SK-N-SH treated with all-trans-retinoic acid at 6 μM for 48 hours (cell line): ENCODE measurements at regions not wholly inside any gene's neighbourhood (a gene's known extent, or its start where the extent isn't known, plus 50 kb on each side); places are given as distances from the start of the nearest gene placed in this dataset.

Experiments used
- ISL1 ChIP-seq: fragments of 250-450 bp; sonication (Bioruptor Pico); IDR thresholded peaks from 2 replicates; pipeline ENCODE4 v2.1.2; 2022; ENCODE audit warnings: mild to moderate bottlenecking, moderate library complexity
- PPARA ChIP-seq: fragments of 250-450 bp; sonication (Bioruptor Pico); IDR thresholded peaks from 2 replicates; pipeline ENCODE4 v1.5.0; 2020; ENCODE audit warnings: mild to moderate bottlenecking, borderline replicate concordance
- RARB ChIP-seq: fragments of 250-450 bp; sonication (Bioruptor Pico); IDR thresholded peaks from 2 replicates; pipeline ENCODE4 v1.8.0; 2021; ENCODE audit warnings: mild to moderate bottlenecking, moderate library complexity
- TCF4 ChIP-seq: fragments of 250-450 bp; sonication (Bioruptor Pico); IDR thresholded peaks from 2 replicates; pipeline ENCODE4 v1.8.0; 2021; ENCODE audit warnings: mild to moderate bottlenecking, moderate library complexity, borderline replicate concordance
- TSHZ2 ChIP-seq: fragments of 250-450 bp; sonication (Bioruptor Pico); IDR thresholded peaks from 2 replicates; pipeline ENCODE4 v1.5.0; 2020; ENCODE audit warnings: mild to moderate bottlenecking, moderate library complexity
- ZNF70 ChIP-seq: fragments of 450-650 bp; formaldehyde crosslinking; IDR thresholded peaks from 2 replicates; pipeline ENCODE4 v1.5.0; 2020; ENCODE audit warnings: mild to moderate bottlenecking, moderate library complexity
- TF ChIP-seq, protein P1 (sequence below): fragments of 250-450 bp; sonication (Bioruptor Pico); IDR thresholded peaks from 2 replicates; pipeline ENCODE4 v1.8.0; 2020; ENCODE audit warnings: mild to moderate bottlenecking, moderate library complexity, borderline replicate concordance

DNA sequence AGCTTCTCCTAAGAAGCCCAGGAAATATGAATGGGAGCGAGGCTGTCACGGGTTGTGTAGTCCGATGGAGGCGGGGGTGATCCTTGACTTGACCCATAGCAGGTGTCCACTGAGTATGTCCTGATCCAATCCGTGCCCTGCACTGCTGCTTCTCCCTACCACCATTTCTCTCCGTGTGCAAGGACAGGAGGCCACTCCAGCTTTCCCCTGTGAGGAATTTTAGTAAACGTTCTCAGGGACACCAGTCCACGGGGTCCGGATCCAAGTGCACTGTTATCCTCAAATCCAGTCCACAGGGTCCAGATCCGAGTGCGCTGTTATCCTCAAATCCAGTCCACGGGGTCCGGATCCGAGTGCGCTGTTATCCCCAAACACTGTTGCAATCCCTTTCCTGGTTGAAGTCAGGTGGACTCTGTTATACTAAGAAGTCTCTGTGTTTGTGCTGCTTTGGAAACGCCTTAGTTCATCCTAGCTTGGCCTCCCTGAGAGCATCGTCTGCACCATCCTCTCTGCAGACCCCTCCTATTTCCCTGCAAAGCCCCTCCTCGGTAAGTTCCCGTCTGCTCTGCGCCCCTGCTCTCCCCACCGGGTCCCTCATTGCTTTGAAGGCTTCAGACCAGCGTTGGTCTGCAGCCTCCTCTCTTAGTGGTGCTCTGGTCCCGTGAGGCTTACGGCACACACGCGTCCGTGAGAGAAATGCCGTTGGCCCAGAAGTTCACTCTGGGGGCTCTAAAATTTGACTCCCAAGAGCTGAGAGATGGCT is 303.5 kb downstream of the TEX29 start:
- no peak for TF ChIP-seq ISL1 (CRISPR knock-in tag)
- no peak for TF ChIP-seq TSHZ2
- TF ChIP-seq RARB (CRISPR knock-in tag) = no peak
- no peak for TF ChIP-seq ZNF70 (CRISPR knock-in tag)
- TF ChIP-seq, protein P1, sequence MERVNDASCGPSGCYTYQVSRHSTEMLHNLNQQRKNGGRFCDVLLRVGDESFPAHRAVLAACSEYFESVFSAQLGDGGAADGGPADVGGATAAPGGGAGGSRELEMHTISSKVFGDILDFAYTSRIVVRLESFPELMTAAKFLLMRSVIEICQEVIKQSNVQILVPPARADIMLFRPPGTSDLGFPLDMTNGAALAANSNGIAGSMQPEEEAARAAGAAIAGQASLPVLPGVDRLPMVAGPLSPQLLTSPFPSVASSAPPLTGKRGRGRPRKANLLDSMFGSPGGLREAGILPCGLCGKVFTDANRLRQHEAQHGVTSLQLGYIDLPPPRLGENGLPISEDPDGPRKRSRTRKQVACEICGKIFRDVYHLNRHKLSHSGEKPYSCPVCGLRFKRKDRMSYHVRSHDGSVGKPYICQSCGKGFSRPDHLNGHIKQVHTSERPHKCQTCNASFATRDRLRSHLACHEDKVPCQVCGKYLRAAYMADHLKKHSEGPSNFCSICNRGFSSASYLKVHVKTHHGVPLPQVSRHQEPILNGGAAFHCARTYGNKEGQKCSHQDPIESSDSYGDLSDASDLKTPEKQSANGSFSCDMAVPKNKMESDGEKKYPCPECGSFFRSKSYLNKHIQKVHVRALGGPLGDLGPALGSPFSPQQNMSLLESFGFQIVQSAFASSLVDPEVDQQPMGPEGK (CRISPR knock-in tag) = no peak
- TF ChIP-seq TCF4 = no peak
- no peak for TF ChIP-seq PPARA (CRISPR knock-in tag)
